Effector memory CD4-positive, alpha-beta T cell (primary cell): ENCODE measurements at regions not wholly inside any gene's neighbourhood (a gene's known extent, or its start where the extent isn't known, plus 50 kb on each side); places are given as distances from the start of the nearest gene placed in this dataset.

Source experiments
- DNase-seq, 3 donors: peaks; one replicate each; pipeline ENCODE4 v3.0.0-alpha.2; 2020
- H3K27ac ChIP-seq: 2 replicates; pipeline ENCODE4 v1.7.0; 2013; ENCODE audit warnings: mild to moderate bottlenecking, low read length, moderate library complexity; ENCODE audit not compliant: insufficient read depth, poor library complexity, severe bottlenecking
- H3K27me3 ChIP-seq: replicated peaks from 2 replicates; pipeline ENCODE4 v1.7.0; 2013; ENCODE audit warnings: mild to moderate bottlenecking, low read length; ENCODE audit not compliant: insufficient read depth, control insufficient read depth, poor library complexity, severe bottlenecking
- H3K36me3 ChIP-seq: 2 replicates; pipeline ENCODE4 v1.7.0; 2013; ENCODE audit warnings: mild to moderate bottlenecking, low read length, moderate library complexity; ENCODE audit not compliant: control insufficient read depth, insufficient read depth
- H3K4me1 ChIP-seq: 2 replicates; pipeline ENCODE4 v1.7.0; 2013; ENCODE audit warnings: low read length, mild to moderate bottlenecking; ENCODE audit not compliant: control insufficient read depth, insufficient read depth, poor library complexity, severe bottlenecking
- H3K4me3 ChIP-seq: 2 replicates; pipeline ENCODE4 v1.7.0; 2013; ENCODE audit warnings: low read length, low read depth, mild to moderate bottlenecking; ENCODE audit not compliant: insufficient read depth, poor library complexity, severe bottlenecking
- H3K9me3 ChIP-seq: 2 replicates; pipeline ENCODE4 v1.7.0; 2013; ENCODE audit warnings: mild to moderate bottlenecking, low read length, moderate library complexity; ENCODE audit not compliant: control insufficient read depth

GRCh38 chr20:51969191-51969590 lies 166.9 kb upstream of the SALL4 start:
- H3K27me3 ChIP-seq, result no peaks in the 10 kb centered on the region

DNA sequence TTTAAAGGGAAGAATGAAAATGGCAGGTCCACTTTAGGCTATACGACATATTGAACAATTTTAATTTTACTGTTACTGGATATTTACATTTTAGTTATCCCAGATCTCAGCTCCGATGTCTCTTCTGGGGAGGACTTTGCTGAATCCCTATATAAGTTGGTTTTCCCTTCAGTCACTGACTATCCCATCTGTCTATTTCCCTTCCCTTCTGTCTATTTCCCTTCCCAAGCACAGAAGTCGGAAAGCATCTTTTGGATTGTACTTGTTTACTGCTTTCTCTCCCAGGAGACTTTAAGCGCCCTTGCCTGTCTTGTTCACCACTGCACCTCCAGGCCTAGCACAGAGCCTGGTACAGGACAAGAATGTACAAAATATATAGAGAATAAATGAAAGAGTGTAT lies 165.8 kb upstream of the SALL4 start:
- Histone ChIP-seq H3K4me1 (no peaks in the 10 kb centered on the region), H3K36me3 (no peaks in the 10 kb centered on the region), H3K27me3 (no peaks in the 10 kb centered on the region), H3K27ac (no peak overlapping the region), H3K9me3 (no peaks in the 10 kb centered on the region), H3K4me3 (no peak overlapping the region)
- DNase-seq, result no peak

More at GRCh38 chr20:51969191-51969590, 166.9 kb upstream of the SALL4 start:
- no peaks in the 10 kb centered on the region for H3K9me3 ChIP-seq
- H3K36me3 ChIP-seq, result no peaks in the 10 kb centered on the region
- H3K27ac ChIP-seq, result no peak overlapping the region
- no peak overlapping the region for H3K4me3 ChIP-seq
- no peaks in the 10 kb centered on the region for H3K4me1 ChIP-seq
- no peak for DNase-seq

GRCh38 chr20:51966296-51966971 lies 164.1 kb upstream of the SALL4 start:
- H3K36me3 ChIP-seq, result no peaks in the 10 kb centered on the region
- H3K4me3 ChIP-seq, result no peak overlapping the region
- H3K27me3 ChIP-seq, result no peaks in the 10 kb centered on the region
- no peak for DNase-seq
- H3K9me3 ChIP-seq, result no peaks in the 10 kb centered on the region
- no peaks in the 10 kb centered on the region for H3K4me1 ChIP-seq
- no peak overlapping the region for H3K27ac ChIP-seq

- Histone ChIP-seq H3K9me3 (no peaks in the 10 kb centered on the region), H3K4me3 (no peak overlapping the region), H3K27ac (no peak overlapping the region), H3K36me3 (no peaks in the 10 kb centered on the region), H3K27me3 (no peaks in the 10 kb centered on the region), H3K4me1 (no peaks in the 10 kb centered on the region)
- no peak for DNase-seq
Measured at GRCh38 chr20:51961964-51962761, 159.8 kb upstream of the SALL4 start.

DNA sequence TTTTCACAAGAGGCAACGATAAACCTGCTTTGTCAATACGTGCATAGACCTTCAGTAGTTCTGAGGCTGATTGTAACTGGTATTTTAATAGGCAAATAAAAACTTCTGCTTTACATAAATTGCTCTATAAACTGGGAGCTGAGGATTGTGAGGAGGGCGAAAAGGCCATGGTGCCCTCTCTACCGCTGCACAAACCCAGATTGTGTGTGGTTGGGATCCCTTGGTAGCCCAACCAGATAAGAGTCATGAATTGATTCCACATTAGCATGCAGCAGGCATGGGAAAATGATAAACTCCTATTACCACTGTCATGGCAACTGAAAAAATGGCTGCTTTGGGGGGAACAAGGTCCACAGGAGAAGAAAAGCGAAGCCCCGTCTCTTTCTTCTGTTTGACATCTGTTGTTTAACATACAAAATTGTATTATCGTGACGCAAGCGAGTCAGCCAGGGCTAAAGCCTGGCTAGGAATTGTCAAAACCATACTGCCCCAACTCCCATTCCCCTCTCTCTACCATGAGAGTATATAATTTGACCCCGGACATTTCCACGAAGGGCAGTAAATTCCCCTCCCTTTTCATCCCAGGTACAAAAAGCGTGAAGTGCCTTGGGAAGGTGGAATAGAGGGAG lies 157.8 kb upstream of the SALL4 start:
- H3K4me1 ChIP-seq, result no peaks in the 10 kb centered on the region
- H3K27me3 ChIP-seq, result no peaks in the 10 kb centered on the region
- DNase-seq, result no peak
- H3K9me3 ChIP-seq, result no peaks in the 10 kb centered on the region
- H3K27ac ChIP-seq, result no peak overlapping the region
- no peaks in the 10 kb centered on the region for H3K36me3 ChIP-seq
- H3K4me3 ChIP-seq, result no peak overlapping the region

GRCh38 chr20:51959066-51959542 lies 156.8 kb upstream of the SALL4 start:
- no peak for DNase-seq

GRCh38 chr20:51958099-51959065 lies 156.1 kb upstream of the SALL4 start:
- H3K27ac ChIP-seq, result no peak overlapping the region
- DNase-seq, result no peak
- no peak overlapping the region for H3K4me3 ChIP-seq

More at GRCh38 chr20:51959066-51959542, 156.8 kb upstream of the SALL4 start:
- Histone ChIP-seq H3K27ac (no peak overlapping the region), H3K4me1 (no peaks in the 10 kb centered on the region), H3K36me3 (no peaks in the 10 kb centered on the region), H3K9me3 (no peaks in the 10 kb centered on the region), H3K27me3 (no peaks in the 10 kb centered on the region), H3K4me3 (no peak overlapping the region)

DNA sequence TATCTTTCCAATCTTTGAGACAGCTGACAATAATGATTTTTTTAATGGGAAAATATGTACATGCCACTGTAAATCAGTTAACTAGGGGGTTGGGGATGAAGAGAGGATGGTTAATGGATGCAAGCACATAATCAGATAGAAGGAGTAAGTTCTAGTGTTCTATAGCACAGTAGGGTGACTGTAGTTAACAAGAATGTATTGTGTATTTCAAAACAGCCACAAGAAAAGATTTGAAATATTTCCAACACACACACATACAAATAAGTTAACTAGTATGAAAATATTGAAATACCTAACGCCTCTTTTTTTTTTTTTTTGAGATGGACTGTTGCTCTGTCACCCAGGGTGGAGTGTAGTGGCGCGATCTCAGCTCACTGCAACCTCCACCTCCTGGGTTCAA lies 153.4 kb upstream of the SALL4 start:
- H3K4me3 ChIP-seq, result no peak overlapping the region
- no peaks in the 10 kb centered on the region for H3K27me3 ChIP-seq
- no peaks in the 10 kb centered on the region for H3K36me3 ChIP-seq
- no peaks in the 10 kb centered on the region for H3K4me1 ChIP-seq
- no peak overlapping the region for H3K27ac ChIP-seq
- no peaks in the 10 kb centered on the region for H3K9me3 ChIP-seq
- no peak for DNase-seq

More at GRCh38 chr20:51958099-51959065, 156.1 kb upstream of the SALL4 start:
- H3K27me3 ChIP-seq, result no peaks in the 10 kb centered on the region
- no peaks in the 10 kb centered on the region for H3K9me3 ChIP-seq
- no peaks in the 10 kb centered on the region for H3K36me3 ChIP-seq
- H3K4me1 ChIP-seq, result no peaks in the 10 kb centered on the region

DNA sequence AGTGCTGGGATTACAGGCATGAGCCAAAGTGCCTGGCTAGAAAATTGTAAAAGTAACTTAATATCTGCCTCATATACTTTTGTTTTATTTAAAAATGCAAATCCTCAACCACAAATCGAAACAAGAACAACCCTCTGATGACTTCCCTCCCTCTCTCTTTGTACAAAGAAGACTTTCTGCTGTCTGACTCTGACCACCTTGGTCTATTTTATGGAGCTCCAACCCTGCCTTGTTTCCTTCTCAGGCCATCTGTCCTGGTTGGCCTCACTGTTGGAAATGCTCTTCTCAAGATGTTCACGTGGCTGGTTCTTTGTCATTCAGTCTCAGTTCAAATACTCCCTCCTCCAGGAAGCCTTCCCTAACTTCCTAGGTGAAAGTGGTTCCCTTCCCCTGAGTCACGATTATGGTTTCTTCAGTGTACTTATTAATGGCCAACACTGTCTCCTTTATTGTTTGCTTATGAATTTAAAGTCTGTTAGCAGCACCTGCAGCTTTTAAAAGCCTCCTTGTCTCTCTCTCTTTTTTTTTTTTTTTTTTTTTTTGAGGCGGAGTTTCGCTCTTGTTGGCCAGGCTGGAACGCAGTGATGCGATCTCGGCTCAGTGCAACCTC lies 151.5 kb upstream of the SALL4 start:
- no peak overlapping the region for H3K27ac ChIP-seq
- no peaks in the 10 kb centered on the region for H3K27me3 ChIP-seq
- no peaks in the 10 kb centered on the region for H3K4me1 ChIP-seq
- H3K36me3 ChIP-seq, result no peaks in the 10 kb centered on the region
- no peaks in the 10 kb centered on the region for H3K9me3 ChIP-seq
- DNase-seq, result no peak
- no peak overlapping the region for H3K4me3 ChIP-seq
